NCI-H2107 treated with DMSO at 0.1 percent for 48 hours (cell line): ENCODE measurements at regions not wholly inside any gene's neighbourhood (a gene's known extent, or its start where the extent isn't known, plus 50 kb on each side); places are given as distances from the start of the nearest gene placed in this dataset.

Source experiments
- DNase-seq: peaks from one replicate; lab custom pipeline; 2025; ENCODE audit not compliant: unreplicated experiment; lab: John Stamatoyannopoulos, UW

DNA sequence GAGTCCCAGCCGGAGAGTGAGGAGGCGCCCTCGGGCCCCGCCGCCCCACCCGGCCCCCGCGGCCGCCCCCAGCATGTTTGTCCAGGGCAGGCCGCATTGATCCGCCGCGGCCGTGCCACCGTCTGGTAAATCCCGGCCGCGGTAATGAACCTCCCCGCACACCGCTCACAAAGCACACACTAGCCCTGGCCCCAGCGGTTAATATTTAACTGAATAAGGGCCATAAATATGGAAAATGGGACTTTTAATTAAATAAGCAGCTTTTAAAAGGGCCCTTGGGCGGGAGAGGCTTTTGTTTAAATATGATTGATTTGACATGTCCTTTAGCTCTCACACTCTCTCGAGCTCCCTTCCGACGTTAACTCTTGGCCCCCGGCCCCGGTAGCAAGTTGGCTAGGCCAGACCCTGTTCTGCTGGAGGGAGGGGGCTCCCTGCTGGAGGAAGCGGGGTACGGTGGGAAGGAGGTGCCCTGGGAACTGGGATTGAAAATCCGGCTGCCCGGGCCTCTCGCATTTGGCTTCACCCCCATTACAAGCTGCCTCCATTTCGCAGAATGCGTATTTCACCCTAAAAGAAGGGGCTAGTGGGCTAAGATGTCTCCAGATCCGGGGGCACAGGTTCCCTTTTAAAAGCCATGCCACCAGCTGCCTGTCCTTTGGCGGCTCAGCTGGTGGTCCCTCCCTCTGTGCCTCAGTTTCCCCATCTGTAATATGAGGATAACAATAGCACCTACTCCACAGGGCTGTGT is 199.8 kb downstream of the RBM19 start:
- no peak for DNase-seq

DNA sequence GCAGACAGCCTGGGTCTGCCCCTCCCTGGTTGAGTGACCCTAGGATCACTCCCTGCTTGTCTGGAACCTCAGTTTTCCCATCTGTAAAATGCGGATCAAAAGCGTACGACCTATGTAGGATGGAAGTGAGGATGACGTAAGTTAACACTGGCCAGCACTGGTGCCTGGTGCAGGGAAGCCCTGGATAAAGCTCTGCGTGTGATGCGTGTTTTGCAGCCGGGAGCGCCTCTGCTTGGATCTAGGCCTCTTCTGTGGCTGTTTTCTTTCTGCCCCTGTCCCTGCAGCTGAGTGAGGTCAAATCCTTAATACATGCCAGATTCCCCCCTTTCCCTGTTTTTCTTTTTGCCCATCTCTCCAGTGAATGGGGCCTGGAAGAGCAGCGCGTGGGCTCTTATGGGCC is 201.5 kb downstream of the RBM19 start:
- no peak for DNase-seq

DNA sequence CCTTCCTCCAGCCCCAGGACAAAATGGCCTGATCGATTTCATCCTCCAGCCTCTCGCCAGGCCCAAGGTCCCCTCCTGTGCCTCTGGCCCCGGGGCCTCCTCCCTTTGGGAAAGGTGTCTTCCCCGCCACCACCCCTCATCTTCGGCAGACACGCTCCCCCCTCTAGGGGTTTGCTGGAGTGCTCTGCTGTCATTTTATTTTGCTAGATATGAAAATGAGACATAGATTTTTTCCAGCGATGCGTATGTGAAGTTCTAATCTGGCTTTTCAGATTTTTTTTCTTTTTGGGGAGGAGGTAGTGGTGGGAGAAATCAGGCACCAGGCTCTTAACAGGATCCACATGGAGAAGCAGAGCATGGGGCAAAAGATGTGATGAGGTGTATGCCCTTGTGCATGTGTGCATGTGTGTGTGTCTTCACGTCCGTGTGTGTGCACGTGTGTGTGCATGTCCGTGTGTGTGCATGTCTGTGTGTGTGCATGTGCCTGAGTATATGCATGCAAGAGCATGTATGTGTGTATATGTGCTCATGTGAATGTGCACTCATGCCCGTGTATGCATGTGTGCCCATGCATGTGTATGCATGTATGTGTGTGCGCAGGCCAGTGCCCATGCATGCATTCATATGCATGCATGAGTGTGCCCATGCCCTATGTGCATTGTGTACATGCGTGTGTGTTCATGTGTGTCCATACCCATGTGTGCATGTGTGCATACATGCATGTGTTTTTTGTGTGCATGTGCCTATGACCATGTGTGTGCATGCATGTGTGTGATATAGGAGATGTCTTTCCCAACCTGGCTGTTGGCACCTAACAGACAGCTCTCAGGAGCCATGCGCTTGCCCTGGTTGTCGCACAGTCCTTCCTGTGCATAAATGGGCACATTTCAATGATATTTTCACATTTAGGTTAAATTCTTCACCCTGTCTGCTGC is 203.0 kb downstream of the RBM19 start:
- no peak for DNase-seq

DNA sequence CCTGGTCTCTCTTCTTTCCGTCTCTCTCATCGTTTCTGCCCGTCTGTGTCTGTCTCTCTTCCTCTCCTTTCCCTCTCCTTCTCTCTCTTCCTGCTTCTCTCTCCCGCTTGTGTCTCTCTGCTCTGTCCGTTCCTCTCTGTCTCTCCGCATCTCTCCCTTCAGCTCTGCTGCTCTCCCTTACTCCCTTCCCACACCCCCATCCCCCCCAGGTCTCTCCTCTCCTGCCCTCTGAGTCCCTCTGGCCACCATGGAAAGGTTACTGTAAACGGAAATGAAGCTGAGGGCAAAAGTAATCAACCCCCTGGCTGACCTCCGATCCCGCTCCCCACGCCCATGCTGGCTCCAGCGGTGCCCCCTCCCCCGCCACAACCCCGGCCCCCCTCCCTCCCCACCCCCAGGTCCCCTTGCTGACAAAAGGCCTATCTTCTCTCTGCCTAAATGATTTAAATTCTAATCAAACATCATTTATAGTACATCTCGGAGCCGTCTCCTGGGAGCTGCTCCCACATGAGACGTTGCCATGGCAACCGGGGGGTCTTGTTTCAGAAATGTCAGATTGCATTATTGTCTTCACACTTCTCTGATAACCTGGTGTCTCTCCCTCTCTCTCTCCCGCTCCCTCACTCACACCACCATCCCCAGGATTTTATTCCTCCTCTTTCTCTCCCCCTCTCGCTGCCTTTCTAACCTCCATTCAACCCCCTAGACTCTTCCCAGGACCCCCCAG is 203.8 kb downstream of the RBM19 start:
- no peak for DNase-seq

DNA sequence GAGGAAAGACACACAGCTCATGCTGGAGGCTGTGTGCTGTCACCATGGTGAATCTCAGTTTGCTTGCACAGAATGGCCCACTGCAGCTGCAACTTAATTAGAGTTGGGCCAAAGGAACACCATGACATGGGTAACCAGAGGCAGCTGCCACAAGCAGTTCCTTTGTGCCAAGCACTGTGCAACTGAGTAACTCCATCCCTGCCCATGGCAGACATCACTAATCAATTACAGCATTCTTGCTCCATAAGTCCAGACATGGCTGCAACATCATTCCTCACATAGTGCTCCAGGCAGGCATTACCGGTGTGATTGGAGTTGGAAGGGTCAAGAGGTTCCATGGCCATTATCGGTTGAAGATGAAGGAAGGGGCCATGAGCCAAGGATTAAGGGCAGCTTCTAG is 207.0 kb downstream of the RBM19 start:
- no peak for DNase-seq

DNA sequence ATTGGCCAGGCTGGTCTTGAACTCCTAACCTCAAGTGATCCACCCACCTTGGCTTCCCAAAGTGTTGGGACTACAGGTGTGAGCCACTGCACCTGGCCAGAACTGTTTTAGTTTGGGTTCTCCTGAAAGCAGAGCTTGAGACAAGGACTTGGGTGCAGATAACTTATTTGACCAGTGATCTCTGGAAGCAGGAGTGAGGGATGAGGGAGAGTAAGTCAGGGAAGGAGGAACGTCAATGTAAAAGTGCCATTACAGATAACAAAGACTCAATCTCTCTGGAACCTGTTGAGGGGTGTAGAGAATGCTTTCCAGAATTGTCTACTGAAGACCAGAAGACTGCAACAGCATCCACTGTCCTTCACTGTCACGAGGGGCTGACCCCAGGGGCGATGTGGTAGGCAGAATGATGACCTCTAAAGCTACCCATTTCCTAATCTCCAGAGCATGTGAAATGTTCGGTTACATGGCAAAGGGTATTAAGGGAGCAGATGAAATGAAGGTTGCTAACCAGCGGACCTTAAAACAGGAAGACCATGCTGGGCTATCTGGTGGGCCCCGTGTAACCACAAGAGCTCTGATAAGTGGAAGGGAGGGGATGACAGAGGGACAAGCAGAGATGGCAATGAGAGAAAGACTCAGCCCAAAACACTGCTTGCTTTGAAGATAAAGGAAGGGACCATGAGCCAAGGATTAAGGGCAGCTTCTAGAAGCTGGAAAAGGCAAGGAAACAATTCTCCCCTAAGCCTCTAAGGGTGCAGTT is 207.8 kb downstream of the RBM19 start:
- DNase-seq: no peak

DNA sequence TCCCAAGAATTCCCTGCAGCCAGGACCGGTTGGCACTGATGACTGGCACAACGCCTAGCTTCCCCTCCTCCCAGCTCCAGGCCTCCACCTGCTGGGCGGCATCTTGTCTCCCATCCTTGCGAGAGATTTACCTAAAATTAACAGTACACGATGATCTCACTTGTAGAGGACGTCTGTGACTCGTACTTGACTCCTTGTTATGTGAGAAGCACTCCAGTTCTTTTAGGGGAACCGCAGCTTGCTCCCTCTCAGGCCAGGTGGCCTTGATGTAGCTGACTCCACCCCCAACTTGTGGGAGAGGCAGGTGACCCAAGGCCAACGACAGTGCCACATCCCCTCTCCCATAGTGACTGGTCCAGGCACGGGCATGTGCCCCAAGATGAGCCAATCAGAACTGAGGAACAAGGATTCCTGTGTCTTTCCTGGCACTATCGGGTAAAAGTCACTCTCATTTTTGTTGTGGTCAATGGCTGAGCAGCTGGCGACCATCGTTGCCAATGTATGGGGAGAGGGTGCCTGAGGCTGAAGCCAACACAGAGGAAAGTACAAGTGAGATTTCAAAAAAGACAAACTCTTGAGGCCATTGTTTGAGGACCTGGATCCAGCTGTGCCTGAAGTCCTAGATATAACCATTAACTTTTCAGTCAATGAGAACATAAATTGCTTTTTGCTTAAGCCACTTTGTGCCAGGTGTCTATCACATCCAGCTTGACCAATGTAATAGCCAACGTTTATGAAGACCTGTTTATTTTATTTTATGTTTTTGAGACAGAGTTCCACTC is 208.7 kb downstream of the RBM19 start:
- DNase-seq: peak; percentile 95

DNA sequence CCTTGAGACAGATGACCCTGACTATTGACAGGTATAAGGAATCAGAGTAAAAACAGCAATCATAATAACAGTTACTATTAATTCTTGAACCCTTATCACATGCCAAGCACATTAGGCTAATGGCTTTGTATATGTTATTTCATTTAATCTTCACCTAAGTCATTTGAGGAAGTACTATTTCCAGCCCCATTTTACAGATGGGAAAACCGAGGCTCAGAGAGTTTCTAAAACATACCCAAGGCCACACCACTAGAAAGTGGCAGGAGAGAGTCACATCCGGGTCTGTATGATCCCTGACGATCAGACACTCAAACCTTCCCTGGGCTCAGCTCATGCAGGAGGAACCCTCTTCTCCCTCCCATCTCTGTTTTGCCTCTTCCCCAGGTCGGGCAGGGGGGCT is 209.5 kb downstream of the RBM19 start:
- DNase-seq: no peak

DNA sequence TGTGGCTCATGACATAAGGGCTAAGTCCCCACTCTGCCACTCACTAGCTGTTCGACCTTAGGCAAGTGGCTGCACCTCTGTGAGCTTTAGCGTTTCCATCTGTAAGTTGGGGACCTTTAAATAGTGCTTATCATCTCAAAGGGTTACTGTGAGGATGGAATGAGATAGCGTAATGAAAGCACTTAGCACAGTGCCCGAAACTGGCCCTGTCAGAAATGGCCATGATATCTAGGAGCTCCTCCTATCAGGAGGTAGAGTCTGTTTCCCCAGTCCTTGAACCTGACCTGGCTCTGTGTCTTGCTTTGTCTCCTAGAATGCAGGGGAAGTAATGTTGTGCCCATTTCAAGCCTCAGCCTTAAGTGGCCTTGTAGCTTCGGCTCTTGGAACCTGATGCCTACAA is 211.0 kb downstream of the RBM19 start:
- DNase-seq: no peak

DNA sequence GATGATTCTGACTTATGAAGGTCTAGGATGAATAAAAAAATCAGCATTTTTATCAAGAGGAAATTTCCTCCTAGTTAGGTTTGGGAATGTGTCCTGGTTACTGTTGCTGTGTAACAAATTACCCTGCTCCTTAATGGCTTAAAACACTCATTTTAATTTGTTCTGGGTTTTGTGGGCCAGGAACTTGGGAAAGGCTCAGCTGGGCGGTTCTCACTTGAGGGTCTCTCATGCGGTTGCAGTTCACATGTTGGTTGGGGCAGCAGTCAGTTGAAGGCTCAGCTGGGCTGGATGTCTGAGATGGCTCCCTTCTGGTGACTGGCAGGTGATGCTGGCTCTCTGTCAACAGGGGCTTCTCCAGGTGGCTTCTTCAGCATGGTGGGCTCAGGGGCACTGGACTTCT is 214.6 kb downstream of the RBM19 start:
- DNase-seq: no peak

DNA sequence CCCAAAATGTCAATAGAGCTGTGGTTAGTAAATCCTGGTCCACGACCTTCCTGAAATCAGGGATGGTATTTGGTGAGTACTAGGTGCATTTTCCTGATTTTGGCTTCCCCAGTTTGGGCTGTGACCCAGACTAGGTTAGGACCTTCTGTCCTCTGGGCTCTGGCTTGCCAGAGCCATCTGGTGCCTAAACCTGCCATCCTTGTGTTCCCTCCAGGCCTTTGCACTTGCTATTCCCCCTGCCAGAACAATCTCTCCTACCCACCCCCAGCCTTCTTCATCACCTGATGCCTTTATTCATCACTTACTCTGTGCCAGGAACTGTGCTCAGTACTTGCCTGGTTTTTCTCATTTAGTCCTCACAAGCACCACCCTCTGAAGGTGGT is 216.7 kb downstream of the RBM19 start:
- no peak for DNase-seq

DNA sequence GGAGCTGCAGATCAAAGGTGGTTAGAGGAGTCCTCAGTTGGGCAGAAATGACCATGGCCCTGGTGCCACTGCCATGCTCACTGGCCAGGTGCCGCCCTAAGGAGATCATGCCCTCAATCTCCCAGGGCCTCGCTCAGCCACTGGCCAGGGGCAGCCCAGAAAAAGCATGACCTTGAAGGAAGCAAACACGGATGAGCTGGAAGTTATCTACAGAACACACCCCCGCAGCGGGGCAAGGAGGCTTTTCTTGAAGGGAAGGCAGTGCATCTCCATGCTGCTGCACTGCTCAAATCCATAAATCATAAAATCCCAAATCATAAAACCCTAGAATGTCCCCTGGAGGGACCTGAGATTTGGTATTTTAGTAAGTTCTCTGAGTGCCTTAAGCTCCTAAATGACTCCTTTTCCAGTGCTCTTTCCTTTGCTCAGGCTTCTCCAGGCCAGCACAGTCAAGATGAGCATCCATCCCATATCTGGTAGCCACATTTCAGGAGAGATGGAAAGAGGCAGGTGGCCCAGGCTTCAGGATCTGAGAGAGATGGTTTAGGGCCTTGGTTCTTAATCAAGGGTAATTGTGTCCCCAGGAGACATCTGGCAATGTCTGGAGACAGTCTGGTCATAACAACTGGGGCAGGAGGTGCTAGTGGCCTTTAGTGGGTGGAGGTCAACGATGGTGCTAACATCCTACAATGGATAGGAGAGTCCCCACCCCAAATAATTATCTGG is 217.3 kb downstream of the RBM19 start:
- no peak for DNase-seq

DNA sequence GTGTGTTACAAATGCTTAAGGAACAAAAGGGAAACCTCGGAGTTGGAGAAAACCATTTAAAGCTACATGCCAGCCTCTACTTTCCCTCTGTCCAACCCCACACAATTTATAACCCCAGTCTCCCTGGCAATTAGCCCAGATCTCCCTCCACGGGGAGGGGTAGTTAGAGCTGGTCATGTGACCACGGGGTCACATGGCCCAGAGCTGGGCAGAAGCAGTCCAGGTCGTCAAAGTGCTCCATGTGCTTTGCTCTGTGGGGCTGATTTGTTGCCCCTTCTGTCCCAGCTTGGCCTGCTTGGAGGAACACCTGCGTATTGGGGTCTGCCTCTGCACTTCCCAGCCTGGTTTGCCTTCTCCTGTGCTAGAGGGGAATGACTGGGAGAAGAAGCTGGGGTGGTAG is 219.1 kb downstream of the RBM19 start:
- no peak for DNase-seq

DNA sequence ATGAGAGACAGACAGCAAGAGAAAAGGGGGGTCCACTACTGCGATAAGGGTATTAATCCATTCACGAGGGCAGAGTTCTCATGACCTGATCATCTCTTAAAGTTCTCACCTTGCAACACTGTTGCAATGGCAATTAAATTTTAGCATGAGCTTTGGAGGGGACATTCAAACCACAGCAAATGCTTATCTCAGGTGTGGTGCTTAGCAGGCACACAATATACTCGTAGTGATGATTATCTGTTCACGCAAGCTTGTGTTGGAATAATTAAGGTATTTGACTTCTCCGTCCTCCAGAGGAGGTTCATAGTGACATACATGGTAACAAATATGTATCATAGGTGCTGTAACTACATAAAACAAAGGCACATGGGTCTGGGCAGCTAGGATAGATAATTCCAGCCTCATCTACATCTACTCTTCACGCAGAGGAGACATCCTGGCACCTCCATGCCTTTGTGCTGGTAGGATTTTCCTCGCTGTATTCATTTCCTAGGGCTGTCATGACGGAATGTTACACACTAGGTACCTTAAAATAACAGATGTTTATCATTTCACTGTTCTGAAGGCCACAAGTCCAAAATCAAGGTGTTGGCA is 221.2 kb downstream of the RBM19 start:
- no peak for DNase-seq

DNA sequence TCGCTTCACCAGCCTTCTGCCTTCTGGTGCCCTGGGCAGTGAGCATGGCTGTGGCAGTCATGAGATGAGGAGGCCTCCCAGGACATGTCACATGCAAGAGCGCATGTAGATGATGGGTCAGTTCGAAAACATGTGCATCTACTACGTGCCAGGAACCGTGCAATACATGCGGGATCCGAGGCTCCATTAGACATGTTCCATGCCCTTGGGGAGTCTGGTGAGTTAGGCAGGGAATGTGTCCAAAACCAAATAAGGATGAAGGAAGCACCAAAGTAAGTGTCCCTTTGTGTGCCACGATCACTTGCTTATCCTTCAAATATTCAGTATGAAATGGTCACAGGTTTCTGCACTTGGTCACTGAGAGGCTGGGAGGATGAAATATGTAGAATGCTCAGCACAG is 223.3 kb downstream of the RBM19 start:
- no peak for DNase-seq

DNA sequence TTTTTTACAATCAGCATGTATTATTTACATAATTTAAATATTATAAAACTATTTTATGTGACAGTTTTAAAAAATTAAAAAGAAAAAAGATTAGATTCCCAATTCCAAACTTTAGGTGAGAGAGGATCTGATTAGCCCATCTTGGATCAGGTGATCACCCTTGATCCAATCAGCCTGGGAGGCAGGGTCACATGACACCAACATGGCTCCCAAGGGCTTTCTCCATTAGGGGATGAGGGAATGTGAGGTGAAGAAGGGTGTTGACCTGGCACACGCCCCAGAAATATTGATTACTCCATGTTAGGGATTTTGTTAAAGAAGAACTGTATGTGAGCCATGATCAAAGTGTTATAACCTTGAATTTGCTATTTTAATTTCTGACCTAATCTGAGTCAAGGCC is 225.4 kb downstream of the RBM19 start:
- DNase-seq: no peak

DNA sequence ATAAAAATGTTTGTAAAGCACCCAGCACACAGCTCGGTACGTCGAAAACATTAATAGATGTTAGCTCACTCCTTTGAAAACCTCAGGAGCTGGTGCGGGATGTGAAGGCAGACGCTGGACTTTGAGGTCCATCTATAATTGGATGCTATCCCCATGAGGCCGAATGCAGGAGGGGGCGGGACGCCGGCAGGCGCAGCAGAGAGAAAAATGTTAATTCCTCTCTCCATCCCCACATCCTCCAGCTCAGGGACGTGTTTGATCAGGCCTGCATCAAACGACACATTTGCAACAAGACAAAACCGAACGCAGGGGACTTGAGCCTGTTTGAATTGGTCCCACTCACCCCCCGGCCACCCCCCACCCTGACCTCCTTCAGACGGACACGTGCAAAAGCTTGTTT is 231.0 kb downstream of the RBM19 start:
- no peak for DNase-seq

DNA sequence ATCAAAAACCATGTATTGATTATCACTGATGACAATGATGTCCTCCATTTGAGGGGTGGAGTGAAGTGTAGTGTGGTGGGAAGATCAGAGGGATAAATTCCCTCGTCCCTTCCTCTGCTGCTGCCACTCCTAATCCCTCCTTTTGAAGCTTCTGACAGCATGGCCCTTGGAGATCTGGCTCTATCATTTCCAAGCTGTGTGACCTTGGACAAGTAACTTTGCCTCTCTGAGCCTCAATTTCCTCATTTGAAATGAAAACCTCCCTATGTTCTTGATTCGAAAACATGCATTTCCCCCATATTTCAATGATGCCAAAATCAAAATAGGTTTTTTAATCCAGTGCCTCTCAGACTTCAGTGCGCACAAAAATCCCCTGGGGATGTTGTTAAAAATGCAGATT is 231.6 kb downstream of the RBM19 start:
- DNase-seq: no peak

DNA sequence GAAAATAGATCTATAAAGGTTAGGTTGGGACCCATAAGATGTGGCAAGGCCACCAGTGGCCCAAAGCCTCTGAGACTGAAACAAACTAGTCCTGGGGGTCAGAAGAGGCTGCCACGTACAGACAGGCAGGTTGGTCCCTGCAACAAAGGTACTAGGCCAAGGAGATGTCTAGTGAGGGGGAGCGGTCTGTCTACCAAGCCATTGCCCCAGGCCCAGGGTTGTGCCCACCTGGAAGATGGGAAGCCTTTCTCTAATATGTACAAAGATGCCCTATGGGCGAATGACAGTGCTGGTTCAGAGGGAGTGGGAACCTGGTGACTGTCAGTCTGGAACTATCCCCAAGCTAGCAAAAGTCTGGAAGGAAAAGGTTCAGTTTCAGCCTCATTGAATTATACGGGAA is 233.2 kb downstream of the RBM19 start:
- no peak for DNase-seq
